Neural cell (in vitro differentiated cells): ENCODE measurements at regions not wholly inside any gene's neighbourhood (a gene's known extent, or its start where the extent isn't known, plus 50 kb on each side); places are given as distances from the start of the nearest gene placed in this dataset.

Source experiments
- H2AFZ ChIP-seq: fragments of 200-600, 300-800 bp; sonication (generic), shearing (Covaris generic); 2 replicates; pipeline ENCODE4 v1.6.0; 2014; ENCODE audit warnings: low read depth, mild to moderate bottlenecking, antibody characterized with exemption, low read length, moderate library complexity
- H3F3A ChIP-seq: fragments of 200-600 bp; shearing (Covaris generic); 2 replicates; pipeline ENCODE4 v1.6.1; 2016; ENCODE audit warnings: mild to moderate bottlenecking, moderate library complexity, mixed read lengths, antibody characterized with exemption, low read length; ENCODE audit not compliant: insufficient read depth, poor library complexity, severe bottlenecking
- H3K27ac ChIP-seq: fragments of 200-600, 300-800 bp; sonication (generic), shearing (Covaris generic); 2 replicates; pipeline ENCODE4 v1.5.1; 2014; ENCODE audit warnings: mild to moderate bottlenecking, low read length, moderate library complexity
- H3K27me3 ChIP-seq: fragments of 300-800, 200-600 bp; sonication (generic), shearing (Covaris generic); 2 replicates; pipeline ENCODE4 v1.6.0; 2014; ENCODE audit warnings: mild to moderate bottlenecking, low read depth, low read length, moderate library complexity; ENCODE audit not compliant: insufficient read depth
- H3K36me3 ChIP-seq: fragments of 300-800, 200-600 bp; sonication (generic), shearing (Covaris generic); 2 replicates; pipeline ENCODE4 v1.5.1; 2014; ENCODE audit warnings: mild to moderate bottlenecking, antibody characterized with exemption, low read length, moderate library complexity; ENCODE audit not compliant: insufficient read depth
- H3K4me2 ChIP-seq: fragments of 300-800, 200-600 bp; sonication (generic), shearing (Covaris generic); 2 replicates; pipeline ENCODE4 v1.6.0; 2014; ENCODE audit warnings: mild to moderate bottlenecking, low read length
- H3K4me3 ChIP-seq: fragments of 300-800, 200-600 bp; sonication (generic), shearing (Covaris generic); 2 replicates; pipeline ENCODE4 v1.5.1; 2014; ENCODE audit warnings: mild to moderate bottlenecking, low read length, moderate library complexity
- H3K79me2 ChIP-seq: fragments of 200-600 bp; shearing (Covaris generic); replicated peaks from 2 replicates; pipeline ENCODE4 v1.6.0; 2014; ENCODE audit warnings: mild to moderate bottlenecking, low read length, moderate library complexity; ENCODE audit not compliant: insufficient read depth
- H3K9ac ChIP-seq: fragments of 300-800, 200-600 bp; sonication (generic), shearing (Covaris generic); 2 replicates; pipeline ENCODE4 v1.6.1; 2016; ENCODE audit warnings: mild to moderate bottlenecking, low read length, mixed read lengths
- H3K9me2 ChIP-seq: fragments of 200-600 bp; shearing (Covaris generic); 2 replicates; pipeline ENCODE4 v1.6.1; 2016; ENCODE audit warnings: mild to moderate bottlenecking, low read length, mixed read lengths; ENCODE audit not compliant: insufficient read depth
- H3K9me3 ChIP-seq: fragments of 200-600, 300-800 bp; sonication (generic), shearing (Covaris generic); 2 replicates; pipeline ENCODE4 v1.6.1; 2016; ENCODE audit warnings: mild to moderate bottlenecking, mixed run types, low read length, moderate library complexity, mixed read lengths
- H4K20me1 ChIP-seq: fragments of 200-600 bp; shearing (Covaris generic); 2 replicates; pipeline ENCODE4 v1.6.1; 2016; ENCODE audit warnings: mild to moderate bottlenecking, mixed run types; ENCODE audit not compliant: insufficient read depth
- EP300 ChIP-seq: fragments of 450-650 bp; conservative IDR thresholded peaks from 2 replicates; pipeline ENCODE4 v1.6.1; 2014; ENCODE audit warnings: antibody characterized with exemption, mild to moderate bottlenecking, moderate library complexity; ENCODE audit not compliant: poor library complexity, severe bottlenecking
- EZH2 ChIP-seq: fragments of 200-600, 300-800 bp; shearing (Covaris generic), sonication (generic); IDR thresholded peaks from 2 replicates; pipeline ENCODE4 v1.6.1; 2014; ENCODE audit warnings: antibody characterized with exemption, low read length, borderline replicate concordance, mild to moderate bottlenecking; ENCODE audit not compliant: insufficient read depth, poor library complexity, severe bottlenecking
- MXI1 ChIP-seq: fragments of 450-650 bp; conservative IDR thresholded peaks from 2 replicates; pipeline ENCODE4 v1.6.1; 2014; ENCODE audit warnings: antibody characterized with exemption, mild to moderate bottlenecking; ENCODE audit not compliant: poor library complexity, severe bottlenecking
- POLR2AphosphoS5 ChIP-seq: IDR thresholded peaks from 2 replicates; pipeline ENCODE4 v1.6.1; 2012
- RAD21 ChIP-seq: fragments of 450-650 bp; conservative IDR thresholded peaks from 2 replicates; pipeline ENCODE4 v1.6.1; 2014; ENCODE audit warnings: antibody characterized with exemption, mild to moderate bottlenecking, moderate library complexity
- SMC3 ChIP-seq: fragments of 450-650 bp; conservative IDR thresholded peaks from 2 replicates; pipeline ENCODE4 v1.6.1; 2014; ENCODE audit warnings: antibody characterized with exemption, mild to moderate bottlenecking, moderate library complexity; ENCODE audit not compliant: poor library complexity
- TAF1 ChIP-seq: IDR thresholded peaks from 2 replicates; pipeline ENCODE4 v1.6.1; 2012; ENCODE audit warnings: low read depth
- TF ChIP-seq, protein P1 (sequence below): fragments of 450-650 bp; IDR thresholded peaks from 2 replicates; pipeline ENCODE4 v1.5.1; 2014; ENCODE audit warnings: antibody characterized with exemption, mild to moderate bottlenecking, moderate library complexity; ENCODE audit not compliant: poor library complexity, severe bottlenecking
- TF ChIP-seq, protein P2 (sequence below): IDR thresholded peaks from 2 replicates; pipeline ENCODE4 v1.6.1; 2012; ENCODE audit warnings: borderline replicate concordance

DNA sequence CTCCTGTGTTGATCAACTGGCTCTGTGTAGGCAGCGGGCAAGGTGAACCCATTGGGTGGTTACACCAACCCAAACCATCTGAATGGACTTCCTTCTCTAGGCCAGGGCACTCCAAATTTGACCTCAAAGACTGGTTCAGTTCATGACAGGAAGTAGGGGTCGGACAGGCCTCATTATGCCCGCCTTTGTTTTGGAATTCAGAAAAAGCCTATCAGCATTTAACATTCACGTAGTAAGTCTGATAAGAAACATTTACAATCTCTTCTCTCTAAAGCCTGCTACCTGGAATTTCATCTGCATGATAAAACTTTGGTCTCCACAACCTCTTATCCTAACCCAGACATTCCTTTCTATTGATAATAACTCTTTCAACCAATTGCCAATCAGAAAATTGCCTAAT lies 97.1 kb upstream of the ETV3 start:
- no peak for TF ChIP-seq EP300
- no peak overlapping the region for H3K4me2 ChIP-seq
- H2AFZ ChIP-seq: no peak overlapping the region

DNA sequence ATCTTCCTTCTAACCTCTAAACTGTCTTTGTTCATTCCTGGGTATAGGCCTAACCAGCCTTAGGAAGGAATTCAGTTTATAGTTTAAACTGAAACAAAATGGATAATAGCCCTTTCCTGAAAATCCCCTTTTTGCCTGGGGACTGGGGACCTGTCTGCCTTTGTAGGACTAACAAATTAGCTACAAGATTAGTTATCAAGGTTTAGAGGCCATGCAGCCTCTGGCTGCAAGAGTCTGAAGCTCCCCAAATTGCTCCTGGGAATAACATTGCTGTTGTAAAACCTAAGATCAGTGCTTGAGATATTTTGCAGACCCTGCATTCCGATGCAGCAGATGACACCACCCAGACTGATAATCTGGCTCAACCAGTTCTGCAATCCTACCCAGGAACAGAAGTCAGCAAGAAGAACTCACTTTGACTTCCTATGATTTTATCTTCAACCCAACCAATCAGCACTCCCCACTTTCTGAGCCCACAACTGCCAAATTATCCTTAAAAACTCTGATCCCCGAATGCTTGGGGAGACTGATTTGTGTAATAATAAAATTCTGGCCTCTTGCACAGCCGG lies 96.6 kb upstream of the ETV3 start:
- no peaks in the 10 kb centered on the region for H3K9me3 ChIP-seq
- H3K27me3 ChIP-seq: no peaks in the 10 kb centered on the region
- TF ChIP-seq EZH2: no peak
- TF ChIP-seq, protein P1, sequence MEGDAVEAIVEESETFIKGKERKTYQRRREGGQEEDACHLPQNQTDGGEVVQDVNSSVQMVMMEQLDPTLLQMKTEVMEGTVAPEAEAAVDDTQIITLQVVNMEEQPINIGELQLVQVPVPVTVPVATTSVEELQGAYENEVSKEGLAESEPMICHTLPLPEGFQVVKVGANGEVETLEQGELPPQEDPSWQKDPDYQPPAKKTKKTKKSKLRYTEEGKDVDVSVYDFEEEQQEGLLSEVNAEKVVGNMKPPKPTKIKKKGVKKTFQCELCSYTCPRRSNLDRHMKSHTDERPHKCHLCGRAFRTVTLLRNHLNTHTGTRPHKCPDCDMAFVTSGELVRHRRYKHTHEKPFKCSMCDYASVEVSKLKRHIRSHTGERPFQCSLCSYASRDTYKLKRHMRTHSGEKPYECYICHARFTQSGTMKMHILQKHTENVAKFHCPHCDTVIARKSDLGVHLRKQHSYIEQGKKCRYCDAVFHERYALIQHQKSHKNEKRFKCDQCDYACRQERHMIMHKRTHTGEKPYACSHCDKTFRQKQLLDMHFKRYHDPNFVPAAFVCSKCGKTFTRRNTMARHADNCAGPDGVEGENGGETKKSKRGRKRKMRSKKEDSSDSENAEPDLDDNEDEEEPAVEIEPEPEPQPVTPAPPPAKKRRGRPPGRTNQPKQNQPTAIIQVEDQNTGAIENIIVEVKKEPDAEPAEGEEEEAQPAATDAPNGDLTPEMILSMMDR: no peak
- TF ChIP-seq MXI1: no peak
- TF ChIP-seq, protein P2, sequence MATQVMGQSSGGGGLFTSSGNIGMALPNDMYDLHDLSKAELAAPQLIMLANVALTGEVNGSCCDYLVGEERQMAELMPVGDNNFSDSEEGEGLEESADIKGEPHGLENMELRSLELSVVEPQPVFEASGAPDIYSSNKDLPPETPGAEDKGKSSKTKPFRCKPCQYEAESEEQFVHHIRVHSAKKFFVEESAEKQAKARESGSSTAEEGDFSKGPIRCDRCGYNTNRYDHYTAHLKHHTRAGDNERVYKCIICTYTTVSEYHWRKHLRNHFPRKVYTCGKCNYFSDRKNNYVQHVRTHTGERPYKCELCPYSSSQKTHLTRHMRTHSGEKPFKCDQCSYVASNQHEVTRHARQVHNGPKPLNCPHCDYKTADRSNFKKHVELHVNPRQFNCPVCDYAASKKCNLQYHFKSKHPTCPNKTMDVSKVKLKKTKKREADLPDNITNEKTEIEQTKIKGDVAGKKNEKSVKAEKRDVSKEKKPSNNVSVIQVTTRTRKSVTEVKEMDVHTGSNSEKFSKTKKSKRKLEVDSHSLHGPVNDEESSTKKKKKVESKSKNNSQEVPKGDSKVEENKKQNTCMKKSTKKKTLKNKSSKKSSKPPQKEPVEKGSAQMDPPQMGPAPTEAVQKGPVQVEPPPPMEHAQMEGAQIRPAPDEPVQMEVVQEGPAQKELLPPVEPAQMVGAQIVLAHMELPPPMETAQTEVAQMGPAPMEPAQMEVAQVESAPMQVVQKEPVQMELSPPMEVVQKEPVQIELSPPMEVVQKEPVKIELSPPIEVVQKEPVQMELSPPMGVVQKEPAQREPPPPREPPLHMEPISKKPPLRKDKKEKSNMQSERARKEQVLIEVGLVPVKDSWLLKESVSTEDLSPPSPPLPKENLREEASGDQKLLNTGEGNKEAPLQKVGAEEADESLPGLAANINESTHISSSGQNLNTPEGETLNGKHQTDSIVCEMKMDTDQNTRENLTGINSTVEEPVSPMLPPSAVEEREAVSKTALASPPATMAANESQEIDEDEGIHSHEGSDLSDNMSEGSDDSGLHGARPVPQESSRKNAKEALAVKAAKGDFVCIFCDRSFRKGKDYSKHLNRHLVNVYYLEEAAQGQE: no peak
- no peak for TF ChIP-seq SMC3
- TF ChIP-seq POLR2AphosphoS5: no peak
- TF ChIP-seq RAD21: no peak
- no peak for TF ChIP-seq EP300
- TF ChIP-seq TAF1: no peak
- no peak overlapping the region for H3K27ac ChIP-seq
- no peaks in the 10 kb centered on the region for H3K9me2 ChIP-seq
- H3K36me3 ChIP-seq: no peaks in the 10 kb centered on the region
- no peaks in the 10 kb centered on the region for H4K20me1 ChIP-seq
- no peaks in the 10 kb centered on the region for H3F3A ChIP-seq
- H3K4me2 ChIP-seq: no peak overlapping the region
- no peaks in the 10 kb centered on the region for H3K79me2 ChIP-seq
- no peak overlapping the region for H2AFZ ChIP-seq
- no peak overlapping the region for H3K4me3 ChIP-seq
- H3K9ac ChIP-seq: no peak overlapping the region

More for the DNA sequence above, 97.1 kb upstream of the ETV3 start:
- Histone ChIP-seq H3K27me3 (no peaks in the 10 kb centered on the region), H3K36me3 (no peaks in the 10 kb centered on the region), H4K20me1 (no peaks in the 10 kb centered on the region), H3K4me3 (no peak overlapping the region), H3F3A (no peaks in the 10 kb centered on the region), H3K9ac (no peak overlapping the region), H3K9me3 (no peaks in the 10 kb centered on the region), H3K27ac (no peak overlapping the region), H3K9me2 (no peaks in the 10 kb centered on the region), H3K79me2 (no peaks in the 10 kb centered on the region)

DNA sequence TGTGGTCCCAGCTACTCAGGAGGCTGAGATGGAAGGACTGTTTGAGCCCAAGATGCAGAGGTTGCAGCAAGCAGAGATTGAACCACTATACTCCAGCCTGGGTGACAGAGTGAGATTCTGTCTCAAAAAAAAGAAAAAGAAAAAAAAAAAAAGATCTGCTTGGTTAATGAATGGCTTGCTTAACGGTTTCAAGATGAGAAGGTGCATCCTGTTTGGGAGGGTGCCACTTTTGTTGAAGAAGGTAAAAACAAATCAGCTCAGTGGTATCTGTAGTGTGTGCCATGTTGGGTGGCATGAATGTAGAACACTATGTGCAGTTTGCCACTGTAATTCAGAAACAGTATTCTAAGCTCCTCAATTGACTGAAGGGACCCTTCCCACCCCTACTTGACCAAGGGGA lies 94.9 kb upstream of the ETV3 start:
- Histone ChIP-seq H2AFZ (no peak overlapping the region), H3K9me2 (no peaks in the 10 kb centered on the region), H3K9ac (no peak overlapping the region), H3K27me3 (no peaks in the 10 kb centered on the region), H3K4me2 (no peak overlapping the region), H3K9me3 (no peaks in the 10 kb centered on the region), H4K20me1 (no peaks in the 10 kb centered on the region), H3K36me3 (no peaks in the 10 kb centered on the region), H3F3A (no peaks in the 10 kb centered on the region), H3K27ac (no peak overlapping the region), H3K79me2 (no peaks in the 10 kb centered on the region), H3K4me3 (no peak overlapping the region)
- TF ChIP-seq EP300 (no peak), POLR2AphosphoS5 (no peak), TAF1 (no peak), MXI1 (no peak), SMC3 (no peak), EZH2 (no peak), RAD21 (no peak)
